Stimulated activated CD4-positive, alpha-beta T cell treated with anti-CD3 and anti-CD28 coated beads, Interleukin-2, amount 100 ng/mL, for 24 hours (primary cell): ENCODE measurements at regions not wholly inside any gene's neighbourhood (a gene's known extent, or its start where the extent isn't known, plus 50 kb on each side); places are given as distances from the start of the nearest gene placed in this dataset.

Experiments used
- DNase-seq, 2 donors: peaks; one replicate each; pipeline ENCODE4 v3.0.0-alpha.2; 2020

DNA sequence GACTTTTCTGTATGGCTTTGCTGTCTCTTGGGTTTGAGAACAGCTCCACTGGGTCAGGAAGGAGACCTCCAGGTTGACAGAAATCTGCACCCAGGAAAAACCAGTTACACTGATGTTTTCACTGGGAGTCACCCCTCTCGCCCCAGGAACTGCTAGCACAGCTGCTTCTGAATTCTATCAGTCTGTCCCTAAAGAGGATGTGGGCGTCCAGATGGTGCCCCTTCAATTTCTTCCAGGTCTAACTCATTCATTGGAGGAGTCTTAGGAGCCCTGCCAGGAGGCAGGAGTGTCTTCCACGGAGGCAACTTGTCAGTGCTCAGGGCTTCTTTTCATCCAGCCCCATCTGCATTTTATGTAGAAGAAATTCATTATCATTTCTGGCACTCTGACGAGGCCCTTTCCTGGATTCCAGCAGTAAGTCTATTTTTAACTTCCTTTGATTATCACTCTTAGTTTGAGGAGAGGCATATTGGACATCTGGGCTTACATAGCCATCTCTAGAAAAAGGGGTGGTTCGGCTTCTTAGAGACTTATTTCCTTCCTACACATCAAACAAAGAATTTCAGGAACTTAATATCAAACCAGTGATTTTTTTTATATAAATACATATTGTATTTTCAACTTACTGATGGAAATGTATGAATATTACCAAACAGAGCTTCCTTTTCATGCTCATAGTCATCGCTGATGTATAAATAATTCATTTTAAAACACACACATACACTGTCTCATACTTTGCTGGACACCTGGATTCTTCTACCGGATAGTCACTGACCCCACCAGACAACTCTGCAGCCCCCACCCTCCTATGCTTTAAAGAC lies 148.8 kb downstream of the IRX2 start:
- no peak for DNase-seq

GRCh38 chr5:2598503-2598902 lies 153.0 kb downstream of the IRX2 start:
- DNase-seq, result no peak

- DNase-seq, result no peak
Observed at GRCh38 chr5:2594701-2595100, 156.8 kb downstream of the IRX2 start.

DNA sequence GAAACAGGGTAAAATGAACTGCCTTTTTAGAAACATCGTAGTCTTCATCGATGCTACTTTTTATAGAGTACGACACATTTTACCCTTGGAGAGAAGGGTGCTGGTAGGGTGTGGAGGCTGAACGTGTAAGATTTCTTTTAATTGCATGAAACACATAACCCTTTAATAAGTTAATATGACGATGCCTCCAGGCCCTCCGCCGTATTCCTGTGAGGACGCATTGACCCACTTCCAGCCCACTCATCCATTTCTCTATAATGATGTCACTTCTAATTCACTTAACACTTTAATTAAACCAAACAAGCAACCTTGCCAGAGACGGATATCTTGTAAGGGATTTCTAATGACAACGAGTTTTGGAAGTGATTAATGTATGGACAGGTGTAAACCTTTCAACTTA lies 158.7 kb downstream of the IRX2 start:
- no peak for DNase-seq

GRCh38 chr5:2591777-2592453 lies 159.6 kb downstream of the IRX2 start:
- no peak for DNase-seq

- DNase-seq, result no peak
Observed at GRCh38 chr5:2588850-2589501, 162.5 kb downstream of the IRX2 start.

DNA sequence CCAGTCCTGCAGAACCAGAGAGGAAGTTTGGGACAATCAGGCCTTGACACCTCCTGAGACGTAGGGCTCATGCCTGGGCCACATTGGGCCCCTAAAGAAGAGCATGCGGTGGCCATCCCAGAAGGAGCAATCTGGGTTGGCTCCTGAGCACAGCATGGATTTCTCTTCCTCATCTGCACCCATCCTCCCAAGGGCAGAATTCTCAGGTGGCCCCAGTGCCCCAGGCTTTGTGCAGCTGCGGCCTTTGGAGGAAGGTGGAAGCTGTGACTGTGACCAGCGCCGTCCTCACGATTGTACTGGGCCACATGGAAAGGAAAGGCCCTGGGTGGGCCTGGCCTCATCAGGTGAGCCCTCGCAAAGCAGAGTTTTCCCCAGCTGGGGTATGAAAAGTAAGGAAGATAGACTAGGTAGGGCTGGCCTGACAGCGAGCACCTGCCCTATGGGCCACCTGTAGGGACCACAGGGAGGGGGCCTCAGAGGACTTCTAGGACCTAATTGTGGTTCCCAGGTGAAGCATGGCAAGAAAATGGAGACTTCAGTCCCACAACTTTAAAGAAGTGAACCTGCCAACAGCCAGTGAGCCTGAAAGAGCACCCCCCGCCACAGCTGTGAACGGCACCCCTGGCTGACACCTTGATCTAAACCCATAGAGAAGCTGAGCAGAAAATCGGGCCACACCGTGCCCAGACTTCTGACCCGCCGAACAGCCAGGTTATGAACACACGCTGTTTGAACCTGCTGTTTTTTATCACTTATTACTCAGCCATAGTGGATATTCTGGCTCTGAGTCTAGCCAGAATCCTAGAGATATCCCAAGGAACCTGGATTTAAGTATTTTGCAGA lies 164.1 kb downstream of the IRX2 start:
- DNase-seq, result no peak

GRCh38 chr5:2586016-2586715 lies 165.3 kb downstream of the IRX2 start:
- DNase-seq, result no peak

GRCh38 chr5:2584579-2585269 lies 166.8 kb downstream of the IRX2 start:
- no peak for DNase-seq

DNA sequence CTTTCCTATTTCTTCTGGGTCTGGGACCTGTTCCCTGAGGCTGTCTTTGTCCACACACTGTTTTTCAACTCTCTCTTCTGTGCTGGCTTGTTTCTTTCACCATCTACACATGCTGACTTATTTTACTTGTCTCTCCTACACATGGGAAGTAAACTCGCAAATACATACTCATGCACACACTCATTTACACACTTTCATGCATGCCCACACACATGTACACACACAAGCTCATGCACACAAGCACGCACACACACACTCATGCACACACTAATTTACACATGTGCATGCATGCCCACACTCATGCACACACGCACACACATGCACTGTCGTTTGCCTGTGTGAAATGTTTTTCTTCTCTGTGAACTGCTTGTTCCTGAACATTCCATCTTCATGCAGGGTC lies 169.0 kb downstream of the IRX2 start:
- DNase-seq, result no peak

- DNase-seq, result no peak
Observed at GRCh38 chr5:2582106-2582505, 169.4 kb downstream of the IRX2 start.

- DNase-seq, result no peak
Observed at GRCh38 chr5:2581418-2581817, 170.1 kb downstream of the IRX2 start.

DNA sequence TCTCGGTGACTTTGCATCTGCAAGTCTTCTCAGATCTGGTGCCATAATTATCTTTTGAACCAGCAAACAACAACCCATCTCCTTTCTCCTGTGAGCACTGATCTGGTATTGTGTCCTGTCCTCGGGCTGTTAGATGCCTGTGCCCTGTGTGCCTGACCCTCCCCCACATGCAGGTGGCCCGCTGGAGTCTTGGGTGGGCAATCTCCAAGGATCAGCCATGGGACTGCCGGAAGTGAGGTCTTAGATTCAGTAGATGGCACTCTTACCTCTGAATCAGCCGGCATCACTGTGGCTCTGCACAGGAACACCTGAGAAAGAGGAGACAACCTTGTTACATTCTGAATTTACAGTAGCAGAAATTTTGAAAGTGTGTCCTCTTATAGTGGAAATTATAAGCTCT lies 172.4 kb downstream of the IRX2 start:
- no peak for DNase-seq

GRCh38 chr5:2577312-2578036 lies 174.0 kb downstream of the IRX2 start:
- no peak for DNase-seq

- no peak for DNase-seq
Observed at GRCh38 chr5:2576823-2577222, 174.7 kb downstream of the IRX2 start.

DNA sequence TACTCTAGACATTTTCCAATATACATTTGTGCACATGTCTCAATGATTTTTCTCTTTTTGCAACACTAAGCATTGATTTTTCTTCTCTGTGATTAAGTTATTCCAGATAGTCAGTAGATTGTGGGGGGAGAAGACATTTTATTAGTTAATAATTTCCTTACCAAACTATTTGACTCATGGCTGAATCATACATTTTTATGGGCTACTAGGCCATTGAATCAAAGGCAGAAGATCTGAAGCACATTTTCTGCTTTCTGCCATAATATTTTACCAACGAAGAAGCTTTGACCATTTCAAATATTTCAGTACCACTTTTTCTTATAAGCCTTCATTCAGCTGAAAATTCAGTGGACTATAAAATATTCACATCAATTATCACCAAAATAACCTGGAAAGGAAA lies 175.6 kb downstream of the IRX2 start:
- DNase-seq, result no peak

DNA sequence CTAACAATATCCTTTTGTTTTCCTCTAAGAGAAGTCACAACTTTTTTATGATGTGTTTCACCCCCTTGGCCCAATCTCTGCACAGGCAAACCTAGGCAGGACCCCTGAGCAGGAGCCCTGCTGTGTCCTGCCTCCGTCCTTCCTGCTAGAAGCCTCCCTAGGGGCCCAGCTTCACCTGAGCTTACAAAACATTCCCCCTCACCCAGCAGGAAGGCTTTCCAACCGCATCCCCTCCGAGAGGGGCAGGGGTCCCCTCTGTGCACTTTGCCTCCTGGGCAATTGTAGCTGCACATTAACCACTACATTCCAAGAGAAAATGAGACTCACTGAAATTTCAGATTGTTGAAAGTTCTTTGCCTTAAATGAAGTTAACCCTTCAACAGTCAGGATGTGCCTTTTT lies 176.2 kb downstream of the IRX2 start:
- no peak for DNase-seq

- DNase-seq, result no peak
Observed at GRCh38 chr5:2574155-2574554, 177.3 kb downstream of the IRX2 start.

GRCh38 chr5:2570586-2570985 lies 180.9 kb downstream of the IRX2 start:
- DNase-seq, result no peak

DNA sequence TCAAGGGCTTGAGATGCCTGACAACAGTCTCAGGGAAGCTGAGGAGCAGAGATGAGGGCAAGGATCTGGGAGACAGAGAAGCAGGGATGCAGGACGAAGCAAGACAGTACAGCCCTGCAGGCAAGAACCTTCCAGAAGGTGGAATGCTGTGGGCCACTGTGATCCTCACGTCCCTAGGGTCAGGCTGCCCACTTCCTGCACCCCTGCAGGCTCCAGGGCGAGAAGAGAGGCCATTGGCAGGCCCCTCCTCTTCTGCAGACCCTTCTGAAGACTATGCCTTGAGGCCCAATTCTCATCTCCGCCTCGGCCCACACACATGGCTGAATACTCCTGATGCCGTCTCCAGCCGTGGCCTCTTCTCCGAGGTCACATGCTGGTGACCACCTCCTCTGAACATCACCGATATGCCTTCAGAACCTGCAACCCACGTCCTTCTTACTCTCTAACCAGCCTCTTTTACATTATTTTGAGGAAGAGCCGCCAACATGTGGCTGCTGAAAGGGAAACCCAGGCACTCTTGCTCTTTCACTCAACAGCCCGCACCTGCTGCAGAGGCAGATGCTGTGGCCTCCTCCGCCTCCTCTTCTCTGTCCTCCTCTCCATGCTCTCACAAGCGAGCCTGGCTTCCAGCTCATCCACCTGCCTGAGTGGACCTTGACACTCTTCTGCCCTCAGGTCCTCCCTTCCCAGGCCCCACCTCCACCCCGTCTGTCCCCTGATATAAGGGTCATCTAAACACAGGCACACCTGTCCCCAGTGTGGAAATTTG lies 181.5 kb downstream of the IRX2 start:
- DNase-seq, result no peak
